Breast epithelium (tissue), 4 donors: ENCODE measurements at regions not wholly inside any gene's neighbourhood (a gene's known extent, or its start where the extent isn't known, plus 50 kb on each side); places are given as distances from the start of the nearest gene placed in this dataset.

Experiments
- DNase-seq, 2 donors: peaks; one replicate each; pipeline ENCODE4 v3.0.0-alpha.2; 2019; ENCODE audit warnings: low spot score in 2 of 2
- H3K27ac ChIP-seq, 2 donors: fragments of 200-600 bp; sonication (generic) in 1 of 2; one replicate each; pipeline ENCODE4 v1.5.1; 2016 to 2019; ENCODE audit warnings: mild to moderate bottlenecking in 1 of 2
- H3K27me3 ChIP-seq, 2 donors: fragments of 200-600 bp; sonication (generic) in 1 of 2; one replicate each; pipeline versions ENCODE4 v1.5.1 to v1.6.0; 2017 to 2019; ENCODE audit warnings: control low read depth in 1 of 2, mild to moderate bottlenecking in 1 of 2
- H3K36me3 ChIP-seq: fragments of 200-600 bp; one replicate; pipeline ENCODE4 v1.5.1; 2019
- H3K4me1 ChIP-seq, 2 donors: fragments of 200-600 bp; sonication (generic); one replicate each; pipeline ENCODE4 v1.5.1; 2016 to 2019; ENCODE audit warnings: control low read depth in 1 of 2
- H3K4me3 ChIP-seq, 3 donors: fragments of 200-600 bp; sonication (generic); 1 replicate in 2 of 3; 2 replicates in 1 of 3; pipeline ENCODE4 v1.5.1; 2016 to 2019; ENCODE audit warnings: mild to moderate bottlenecking in 3 of 3, moderate library complexity in 2 of 3
- H3K9me3 ChIP-seq, 2 donors: fragments of 200-600 bp; sonication (generic) in 1 of 2; one replicate each; pipeline ENCODE4 v1.5.1; 2016 to 2019; ENCODE audit warnings: control low read depth in 1 of 2
- POLR2A ChIP-seq: fragments of 450-650 bp; IDR thresholded peaks from one replicate; pipeline ENCODE4 v1.6.1; 2016; ENCODE audit warnings: antibody characterized with exemption, mild to moderate bottlenecking, moderate library complexity
- POLR2AphosphoS5 ChIP-seq, 3 donors: sonication (generic); formaldehyde crosslinking; IDR thresholded peaks; one replicate each; pipeline ENCODE4 v1.6.1; 2017; ENCODE audit warnings: antibody characterized with exemption in 3 of 3
- intact Hi-C: fragments of 100-400 bp; cut with DNase I; formaldehyde crosslinking; loops from one replicate; pipeline ENCODE4 v1.15.1; 2023; ENCODE audit warnings: low total_unique reads
- TF ChIP-seq, protein P1 (sequence below), 3 donors: fragments of 450-650 bp; IDR thresholded peaks; one replicate each; pipeline ENCODE4 v1.5.1; 2016 to 2017; ENCODE audit warnings: antibody characterized with exemption in 3 of 3, mild to moderate bottlenecking in 3 of 3, moderate library complexity in 3 of 3

DNA sequence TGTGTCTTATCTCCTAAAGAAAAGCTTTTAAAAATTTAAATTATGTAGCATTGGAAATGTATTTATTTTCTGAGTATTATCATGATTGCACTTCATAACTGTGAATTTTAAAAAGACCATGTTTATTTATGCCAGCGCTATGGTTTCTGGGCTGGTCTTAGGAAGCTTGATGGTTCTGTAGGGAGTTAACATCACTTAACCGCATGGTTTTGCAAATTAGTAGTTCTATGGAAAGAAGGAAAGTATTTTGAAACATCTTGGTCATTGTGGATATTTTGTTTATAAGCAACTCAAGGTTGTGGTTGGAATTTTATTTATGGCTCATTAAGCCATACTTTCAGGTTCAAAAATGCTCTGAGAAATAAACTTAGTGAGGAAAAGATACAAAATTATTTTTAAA is 549.4 kb downstream of the STK39 start:
- Histone ChIP-seq H3K27ac (no peak overlapping the region), H3K36me3 (no peaks in the 10 kb centered on the region), H3K4me3 (no peak overlapping the region), H3K27me3 (no peaks in the 10 kb centered on the region), H3K4me1 (no peaks in the 10 kb centered on the region), H3K9me3 (no peaks in the 10 kb centered on the region)
- TF ChIP-seq POLR2A (no peak), POLR2AphosphoS5 (IDR thresholded peaks at IDR 0.05) (no peak)
- TF ChIP-seq, protein P1, sequence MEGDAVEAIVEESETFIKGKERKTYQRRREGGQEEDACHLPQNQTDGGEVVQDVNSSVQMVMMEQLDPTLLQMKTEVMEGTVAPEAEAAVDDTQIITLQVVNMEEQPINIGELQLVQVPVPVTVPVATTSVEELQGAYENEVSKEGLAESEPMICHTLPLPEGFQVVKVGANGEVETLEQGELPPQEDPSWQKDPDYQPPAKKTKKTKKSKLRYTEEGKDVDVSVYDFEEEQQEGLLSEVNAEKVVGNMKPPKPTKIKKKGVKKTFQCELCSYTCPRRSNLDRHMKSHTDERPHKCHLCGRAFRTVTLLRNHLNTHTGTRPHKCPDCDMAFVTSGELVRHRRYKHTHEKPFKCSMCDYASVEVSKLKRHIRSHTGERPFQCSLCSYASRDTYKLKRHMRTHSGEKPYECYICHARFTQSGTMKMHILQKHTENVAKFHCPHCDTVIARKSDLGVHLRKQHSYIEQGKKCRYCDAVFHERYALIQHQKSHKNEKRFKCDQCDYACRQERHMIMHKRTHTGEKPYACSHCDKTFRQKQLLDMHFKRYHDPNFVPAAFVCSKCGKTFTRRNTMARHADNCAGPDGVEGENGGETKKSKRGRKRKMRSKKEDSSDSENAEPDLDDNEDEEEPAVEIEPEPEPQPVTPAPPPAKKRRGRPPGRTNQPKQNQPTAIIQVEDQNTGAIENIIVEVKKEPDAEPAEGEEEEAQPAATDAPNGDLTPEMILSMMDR (IDR thresholded peaks at IDR 0.05): no peak
- no peak for DNase-seq
- intact Hi-C loops: no loop called here

- TF ChIP-seq, protein P1 (IDR thresholded peaks at IDR 0.05): no peak
- TF ChIP-seq POLR2A: no peak
- no peak for TF ChIP-seq POLR2AphosphoS5 (IDR thresholded peaks at IDR 0.05)
- no peaks in the 10 kb centered on the region for H3K36me3 ChIP-seq
- intact Hi-C loops: no loop called here
- H3K4me1 ChIP-seq: no peaks in the 10 kb centered on the region
- no peak overlapping the region for H3K4me3 ChIP-seq
- no peaks in the 10 kb centered on the region for H3K9me3 ChIP-seq
- no peak for DNase-seq
- H3K27ac ChIP-seq: no peak overlapping the region
- H3K27me3 ChIP-seq: no peaks in the 10 kb centered on the region
These were observed 550.2 kb downstream of the STK39 start for GRCh38 chr2:167697194-167697593.

DNA sequence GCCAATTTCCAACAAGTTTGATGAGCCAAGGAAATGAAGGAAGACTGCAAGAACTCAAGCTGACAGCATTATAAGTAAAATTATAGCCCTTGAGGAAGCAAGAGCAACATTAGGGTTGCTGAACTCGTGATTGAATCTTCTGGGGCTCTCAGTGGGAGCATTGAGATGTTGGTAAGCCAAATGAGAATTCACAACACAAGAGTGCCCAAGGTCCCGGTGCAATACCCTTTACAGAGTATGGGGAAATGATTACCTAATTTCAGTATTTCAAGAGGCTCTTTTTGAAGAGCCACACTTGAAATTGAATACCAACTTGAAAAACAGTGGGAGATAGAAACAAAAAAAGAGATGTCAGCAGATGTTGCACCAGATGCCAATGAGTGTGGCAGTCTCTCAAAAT is 554.5 kb downstream of the STK39 start:
- no peak overlapping the region for H3K4me3 ChIP-seq
- no peaks in the 10 kb centered on the region for H3K36me3 ChIP-seq
- H3K4me1 ChIP-seq: no peaks in the 10 kb centered on the region
- no peak for DNase-seq
- TF ChIP-seq, protein P1 (IDR thresholded peaks at IDR 0.05): no peak
- TF ChIP-seq POLR2A (no peak), POLR2AphosphoS5 (IDR thresholded peaks at IDR 0.05) (no peak)
- intact Hi-C loops: no loop called here
- H3K27ac ChIP-seq: no peak overlapping the region
- no peaks in the 10 kb centered on the region for H3K9me3 ChIP-seq
- no peaks in the 10 kb centered on the region for H3K27me3 ChIP-seq

DNA sequence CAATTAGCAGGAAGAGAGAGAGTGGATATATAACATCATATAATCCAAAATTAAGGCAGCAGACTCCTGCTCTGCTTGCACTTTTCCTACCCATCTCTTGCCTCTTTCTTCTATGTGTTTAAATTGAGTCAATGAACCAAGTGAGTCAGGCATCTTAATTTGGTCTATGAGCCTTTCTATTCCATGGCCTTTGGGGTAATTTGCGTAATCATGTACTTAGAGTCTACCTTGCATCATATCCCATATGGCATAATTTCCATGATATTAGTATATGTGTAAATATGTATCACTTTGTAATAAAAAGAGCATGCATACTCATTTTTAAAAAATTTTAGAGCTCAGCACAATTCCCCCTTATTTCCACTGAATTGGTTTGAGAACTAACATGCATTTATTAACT is 555.2 kb downstream of the STK39 start:
- intact Hi-C loops: no loop called here
- Histone ChIP-seq H3K4me3 (no peak overlapping the region), H3K27me3 (no peaks in the 10 kb centered on the region), H3K27ac (no peak overlapping the region), H3K36me3 (no peaks in the 10 kb centered on the region), H3K9me3 (no peaks in the 10 kb centered on the region), H3K4me1 (no peaks in the 10 kb centered on the region)
- TF ChIP-seq POLR2AphosphoS5 (IDR thresholded peaks at IDR 0.05) (no peak), POLR2A (no peak)
- TF ChIP-seq, protein P1 (IDR thresholded peaks at IDR 0.05): no peak
- no peak for DNase-seq

DNA sequence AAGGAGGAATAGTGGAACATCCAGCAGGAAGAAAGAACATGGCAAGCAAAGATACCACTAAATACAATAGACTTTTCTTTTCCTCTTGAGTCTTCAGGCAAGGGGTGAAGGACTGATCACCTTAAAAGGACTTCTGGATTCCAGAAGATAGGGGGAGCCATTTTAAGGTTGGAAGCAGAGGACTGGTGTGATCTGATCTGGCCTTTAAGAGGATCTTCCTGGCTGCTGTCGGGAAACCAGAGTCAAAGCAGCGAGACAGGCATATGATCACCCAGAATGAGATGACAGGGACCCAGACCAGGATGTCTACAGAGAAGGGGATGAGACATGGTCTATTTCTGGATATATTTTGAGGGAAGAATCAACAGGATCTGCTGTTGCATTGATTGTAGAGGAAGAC is 558.0 kb downstream of the STK39 start:
- no peak for TF ChIP-seq POLR2AphosphoS5 (IDR thresholded peaks at IDR 0.05)
- TF ChIP-seq, protein P1 (IDR thresholded peaks at IDR 0.05): no peak
- TF ChIP-seq POLR2A: no peak

More for the DNA sequence above, 558.0 kb downstream of the STK39 start:
- Histone ChIP-seq H3K4me1 (no peaks in the 10 kb centered on the region), H3K4me3 (no peak overlapping the region), H3K27ac (no peak overlapping the region), H3K27me3 (no peaks in the 10 kb centered on the region), H3K9me3 (no peaks in the 10 kb centered on the region), H3K36me3 (no peaks in the 10 kb centered on the region)
- intact Hi-C loops: no loop called here
- DNase-seq: no peak
